Caco-2 (cell line): ENCODE measurements at regions not wholly inside any gene's neighbourhood (a gene's known extent, or its start where the extent isn't known, plus 50 kb on each side); places are given as distances from the start of the nearest gene placed in this dataset.

Experiments used
- BruUV-seq: library from RNA; stranded (reverse); fragments of 400-500 nt; replicated peaks from 2 replicates; lab custom pipeline; 2021; lab: Mats Ljungman, UMichigan
- CTCF ChIA-PET: fragments of 300-600 bp; sonication (Branson Sonifier 250); formaldehyde crosslinking; loops from one replicate; lab custom pipeline; 2022; ENCODE audit warnings: antibody characterized with exemption; lab: Charles Lee
- POLR2A ChIA-PET: fragments of 300-600 bp; sonication (Branson Sonifier 250); formaldehyde crosslinking; loops from one replicate; lab custom pipeline; 2022; ENCODE audit warnings: antibody characterized with exemption; lab: Charles Lee
- DNase-seq, 2 experiments: peaks; one replicate each; pipeline versions ENCODE4 v3.0.0 to v3.0.0-alpha.2; 2020 to 2022
- H3K27me3 ChIP-seq: replicated peaks from 2 replicates; pipeline ENCODE4 v1.6.0; 2011; ENCODE audit warnings: low read length; ENCODE audit not compliant: control insufficient read depth, insufficient read depth
- H3K36me3 ChIP-seq: 2 replicates; pipeline ENCODE4 v1.5.1; 2011; ENCODE audit warnings: low read length; ENCODE audit not compliant: control insufficient read depth, insufficient read depth
- H3K4me1 ChIP-seq: fragments of 250-450 bp; sonication (Bioruptor Pico); 2 replicates; pipeline ENCODE4 v1.5.1; 2020; ENCODE audit warnings: mild to moderate bottlenecking
- H3K4me3 ChIP-seq: 2 replicates; pipeline ENCODE4 v1.5.1; 2011; ENCODE audit warnings: low read depth, mild to moderate bottlenecking, control low read depth, low read length
- H3K9me3 ChIP-seq: fragments of 250-450 bp; sonication (Bioruptor Pico); 2 replicates; pipeline ENCODE4 v1.5.1; 2020; ENCODE audit warnings: mild to moderate bottlenecking, moderate library complexity
- H3K27ac Mint-ChIP-seq: one replicate; pipeline ENCODE4 v1.8.0; 2022; ENCODE audit warnings: mixed read lengths; ENCODE audit not compliant: unreplicated experiment
- H3K27me3 Mint-ChIP-seq: one replicate; pipeline ENCODE4 v1.8.0; 2022; ENCODE audit warnings: mixed read lengths; ENCODE audit not compliant: insufficient read depth, unreplicated experiment
- H3K36me3 Mint-ChIP-seq: one replicate; pipeline ENCODE4 v1.8.0; 2022; ENCODE audit warnings: mild to moderate bottlenecking, mixed read lengths; ENCODE audit not compliant: insufficient read depth, unreplicated experiment
- H3K4me1 Mint-ChIP-seq: one replicate; pipeline ENCODE4 v1.8.0; 2022; ENCODE audit warnings: low read depth, mixed read lengths; ENCODE audit not compliant: unreplicated experiment
- H3K4me3 Mint-ChIP-seq: one replicate; pipeline ENCODE4 v1.8.0; 2022; ENCODE audit warnings: mild to moderate bottlenecking, moderate library complexity, mixed read lengths; ENCODE audit not compliant: unreplicated experiment
- H3K9me3 Mint-ChIP-seq: one replicate; pipeline ENCODE4 v1.8.0; 2022; ENCODE audit warnings: mixed read lengths; ENCODE audit not compliant: unreplicated experiment
- CTCF ChIP-seq, 2 experiments: fragments of 200-600 bp in 1 of 2; IDR thresholded peaks; 1 replicate in 1 of 2; 2 replicates in 1 of 2; pipeline versions ENCODE4 v1.5.1 to v1.8.0; 2011 to 2022; ENCODE audit warnings: antibody characterized with exemption in 1 of 2, control low read depth in 1 of 2, inconsistent platforms in 1 of 2, low read depth in 1 of 2, low read length in 1 of 2, mild to moderate bottlenecking in 1 of 2, moderate library complexity in 1 of 2; ENCODE audit not compliant: insufficient read depth in 1 of 2, severe bottlenecking in 1 of 2, unreplicated experiment in 1 of 2
- intact Hi-C: fragments of 100-400 bp; cut with micrococcal nuclease; formaldehyde crosslinking; loops from one replicate; pipeline ENCODE4 v1.10.0; 2022; ENCODE audit not compliant: unreplicated experiment

- H3K4me3 Mint-ChIP-seq, result no peak overlapping the region
- BruUV-seq, result no TSS peak
- peak overlapping the region; percentile 55 for H3K27ac Mint-ChIP-seq
Observed at GRCh38 chr10:29238523-29239135, 50.2 kb upstream of the LYZL1 start.

More at GRCh38 chr10:29238523-29239135, 50.2 kb upstream of the LYZL1 start:
- ChIA-PET CTCF (interaction anchor here (1.2 to 2.0 kb wide), 5 partner anchors 16 to 575 kb away, joined by 5 to 18 read pairs (median 9); no protein-coding TSS in a partner anchor), POLR2A (interaction anchor here (1.0 kb wide), 1 partner anchor 16 kb away, joined by 5 read pairs; no protein-coding TSS in a partner anchor)
- Histone ChIP-seq H3K4me3 (no peak overlapping the region), H3K4me1 (peaks cover 43% of the 10 kb centered on the region), H3K9me3 (no peaks in the 10 kb centered on the region), H3K27me3 (no peaks in the 10 kb centered on the region), H3K36me3 (no peaks in the 10 kb centered on the region)
- intact Hi-C loops, result loop anchor here (1.0 to 10.0 kb wide), 6 partner anchors 16 to 561 kb away; partner anchors contain the start of gene BAMBI
- Mint-ChIP-seq H3K9me3 (no peaks in the 10 kb centered on the region), H3K4me1 (peaks cover 28% of the 10 kb centered on the region), H3K36me3 (peaks cover 12% of the 10 kb centered on the region), H3K27me3 (no peaks in the 10 kb centered on the region)
- peak; percentile 68 to 69 for DNase-seq
- TF ChIP-seq CTCF (IDR thresholded peaks at IDR 0.05; ENCODE audit: insufficient read depth in 1 of 2, low read depth in 1 of 2, low read length in 1 of 2, severe bottlenecking in 1 of 2, unreplicated experiment in 1 of 2), result no peak
